ENCODE measurements at regions not wholly inside any gene's neighbourhood (a gene's known extent, or its start where the extent isn't known, plus 50 kb on each side); places are given as distances from the start of the nearest gene placed in this dataset.

DNA sequence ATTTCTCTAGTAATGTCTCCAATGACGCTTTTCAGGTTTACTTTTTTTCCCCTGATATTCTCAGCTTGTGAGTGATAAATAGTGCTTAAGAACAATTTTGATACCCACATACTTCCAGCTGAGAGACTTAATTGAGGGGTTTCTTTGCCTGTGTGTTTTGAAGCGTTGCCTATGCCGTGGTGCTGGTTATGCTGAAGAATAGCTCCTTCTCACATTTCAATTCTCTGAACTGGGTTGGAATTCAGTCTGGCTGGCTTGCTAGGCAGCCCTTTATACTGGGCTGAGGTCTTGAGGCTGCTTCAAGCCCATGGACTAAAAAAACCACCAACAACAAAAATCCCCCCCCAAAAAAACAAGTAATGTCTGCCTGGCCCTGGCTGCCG, 87.4 kb downstream of the CHST2 start:
- H3K4me2 ChIP-seq (ENCODE audit: insufficient read depth, low read length): peak overlapping the region; percentile 14; the same call in 1 of the 2 replicates
- H3K4me1 ChIP-seq (ENCODE audit: insufficient read depth, low read length): peaks cover 61% of the 10 kb centered on the region
- no peaks in the 10 kb centered on the region for H4K20me1 ChIP-seq (ENCODE audit: insufficient read depth, low read length)
- TF ChIP-seq, protein P1, sequence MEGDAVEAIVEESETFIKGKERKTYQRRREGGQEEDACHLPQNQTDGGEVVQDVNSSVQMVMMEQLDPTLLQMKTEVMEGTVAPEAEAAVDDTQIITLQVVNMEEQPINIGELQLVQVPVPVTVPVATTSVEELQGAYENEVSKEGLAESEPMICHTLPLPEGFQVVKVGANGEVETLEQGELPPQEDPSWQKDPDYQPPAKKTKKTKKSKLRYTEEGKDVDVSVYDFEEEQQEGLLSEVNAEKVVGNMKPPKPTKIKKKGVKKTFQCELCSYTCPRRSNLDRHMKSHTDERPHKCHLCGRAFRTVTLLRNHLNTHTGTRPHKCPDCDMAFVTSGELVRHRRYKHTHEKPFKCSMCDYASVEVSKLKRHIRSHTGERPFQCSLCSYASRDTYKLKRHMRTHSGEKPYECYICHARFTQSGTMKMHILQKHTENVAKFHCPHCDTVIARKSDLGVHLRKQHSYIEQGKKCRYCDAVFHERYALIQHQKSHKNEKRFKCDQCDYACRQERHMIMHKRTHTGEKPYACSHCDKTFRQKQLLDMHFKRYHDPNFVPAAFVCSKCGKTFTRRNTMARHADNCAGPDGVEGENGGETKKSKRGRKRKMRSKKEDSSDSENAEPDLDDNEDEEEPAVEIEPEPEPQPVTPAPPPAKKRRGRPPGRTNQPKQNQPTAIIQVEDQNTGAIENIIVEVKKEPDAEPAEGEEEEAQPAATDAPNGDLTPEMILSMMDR (IDR thresholded peaks at IDR 0.05; ENCODE audit: borderline replicate concordance, extremely low read depth, low read length, poor library complexity, severe bottlenecking): no peak
- no peak for TF ChIP-seq EZH2 (IDR thresholded peaks at IDR 0.05; ENCODE audit: borderline replicate concordance, low read depth, low read length, severe bottlenecking)
- DNase-seq (no peak), ATAC-seq (ENCODE audit: insufficient read depth, low read depth) (peak; percentile 10; the same call in 2 of the 3 replicates)
- H2AFZ ChIP-seq (ENCODE audit: low read depth, low read length): peak overlapping the region; percentile 52
- H3K27ac ChIP-seq (ENCODE audit: low read length): peak overlapping the region; percentile 91
- peak overlapping the region; percentile 28 for H3K9ac ChIP-seq (ENCODE audit: low read depth, low read length)
- no peaks in the 10 kb centered on the region for H3K36me3 ChIP-seq (ENCODE audit: insufficient read depth, low read length)
- H3K27me3 ChIP-seq (ENCODE audit: insufficient read depth, low read length, poor library complexity): no peaks in the 10 kb centered on the region
- peaks cover 3% of the 10 kb centered on the region for H3K9me3 ChIP-seq (ENCODE audit: insufficient read depth, low read length, severe bottlenecking)
- no peak overlapping the region for H3K4me3 ChIP-seq (ENCODE audit: low read depth in 1 of 2, low read length in 2 of 2)
- peaks cover 6% of the 10 kb centered on the region; the same call in 1 of the 2 replicates for H3K79me2 ChIP-seq (ENCODE audit: insufficient read depth, low read length)

DNA sequence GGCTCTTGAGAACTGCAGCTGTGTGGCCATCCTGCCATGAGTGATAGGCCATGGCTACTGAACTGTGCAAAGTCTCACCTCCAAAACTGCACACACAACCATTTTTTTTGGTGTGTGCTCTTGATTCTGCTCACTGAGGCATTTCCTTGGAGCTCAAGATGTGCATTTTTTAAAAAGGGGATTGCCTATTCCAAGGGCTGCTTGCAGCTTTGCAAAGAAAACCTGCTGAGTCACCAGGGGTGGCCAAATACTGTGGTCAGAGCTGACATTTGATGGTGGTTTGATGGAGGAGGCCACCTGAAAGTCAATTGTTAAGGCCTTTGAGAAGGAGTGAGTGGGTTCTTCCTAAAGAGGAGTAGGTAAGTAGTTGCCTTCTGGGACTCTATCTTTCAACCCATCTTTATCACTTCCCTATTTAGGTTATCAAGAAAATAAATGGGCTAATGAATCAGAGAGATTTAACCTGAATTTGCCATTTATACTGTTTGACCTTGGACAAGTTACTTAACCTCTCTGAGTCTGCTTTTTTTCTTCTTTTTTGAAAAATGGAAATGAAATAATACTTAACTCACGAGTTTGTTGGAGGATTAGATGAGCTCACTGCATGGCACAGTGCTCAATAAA, 87.9 kb downstream of the CHST2 start:
- peak overlapping the region in 1 of 2 experiments; percentile 12; a peak in 1 of 4 replicates for H3K4me3 ChIP-seq (ENCODE audit: low read depth in 1 of 2, low read length in 2 of 2)
- peak; percentile 21 for ATAC-seq (ENCODE audit: insufficient read depth, low read depth)
- peak overlapping the region; percentile 52 for H2AFZ ChIP-seq (ENCODE audit: low read depth, low read length)
- H3K9me3 ChIP-seq (ENCODE audit: insufficient read depth, low read length, severe bottlenecking): peaks cover 3% of the 10 kb centered on the region
- H3K27me3 ChIP-seq (ENCODE audit: insufficient read depth, low read length, poor library complexity): no peaks in the 10 kb centered on the region
- H3K79me2 ChIP-seq (ENCODE audit: insufficient read depth, low read length): peaks cover 6% of the 10 kb centered on the region; the same call in 1 of the 2 replicates
- H3K27ac ChIP-seq (ENCODE audit: low read length): peak overlapping the region; percentile 91
- no peaks in the 10 kb centered on the region for H3K36me3 ChIP-seq (ENCODE audit: insufficient read depth, low read length)
- no peaks in the 10 kb centered on the region for H4K20me1 ChIP-seq (ENCODE audit: insufficient read depth, low read length)
- H3K9ac ChIP-seq (ENCODE audit: low read depth, low read length): peak overlapping the region; percentile 28
- TF ChIP-seq EZH2 (IDR thresholded peaks at IDR 0.05; ENCODE audit: borderline replicate concordance, low read depth, low read length, severe bottlenecking): no peak
- TF ChIP-seq, protein P1 (IDR thresholded peaks at IDR 0.05; ENCODE audit: borderline replicate concordance, extremely low read depth, low read length, poor library complexity, severe bottlenecking): no peak
- peak; percentile 64 for DNase-seq
- H3K4me1 ChIP-seq (ENCODE audit: insufficient read depth, low read length): peaks cover 58% of the 10 kb centered on the region
- peak overlapping the region; percentile 30 for H3K4me2 ChIP-seq (ENCODE audit: insufficient read depth, low read length)

DNA sequence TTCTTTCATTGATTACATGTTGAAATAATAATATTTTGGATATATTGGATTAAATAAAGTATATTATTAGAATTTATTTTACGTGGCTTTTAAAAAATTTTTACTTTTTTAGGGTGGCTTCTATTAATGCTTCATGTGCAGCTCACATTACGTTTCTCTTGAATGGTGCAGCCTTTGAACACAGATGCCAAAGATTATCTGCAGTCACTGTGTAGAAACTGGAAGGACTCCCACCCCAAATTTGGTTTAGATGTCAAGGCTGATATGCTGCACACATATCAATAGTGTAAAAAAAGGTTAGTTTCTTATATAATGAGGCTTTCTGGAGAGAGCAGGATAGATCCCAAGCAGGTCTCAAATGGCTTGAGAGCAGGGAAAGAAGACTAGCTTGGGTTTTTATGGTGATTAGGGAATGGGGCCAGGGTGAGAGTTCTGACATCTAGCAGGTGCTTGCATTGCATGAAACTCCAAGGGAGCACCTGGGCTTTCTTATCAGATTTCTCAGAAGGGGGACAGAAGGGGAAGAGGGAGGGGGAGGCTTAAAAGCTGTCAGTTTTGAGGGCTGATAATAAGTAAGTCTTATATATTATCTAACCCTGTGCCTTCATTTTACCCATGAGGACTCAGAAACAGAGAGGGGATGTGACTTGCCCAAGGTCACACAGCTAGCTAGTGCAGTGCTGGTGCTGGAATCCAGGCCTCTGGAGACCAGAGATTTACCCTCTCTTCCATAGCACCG, 89.6 kb downstream of the CHST2 start:
- Histone ChIP-seq H4K20me1 (ENCODE audit: insufficient read depth, low read length) (no peaks in the 10 kb centered on the region), H3K27me3 (ENCODE audit: insufficient read depth, low read length, poor library complexity) (no peaks in the 10 kb centered on the region), H3K9me3 (ENCODE audit: insufficient read depth, low read length, severe bottlenecking) (peaks cover 3% of the 10 kb centered on the region), H2AFZ (ENCODE audit: low read depth, low read length) (no peak overlapping the region), H3K4me1 (ENCODE audit: insufficient read depth, low read length) (peaks cover 51% of the 10 kb centered on the region), H3K4me2 (ENCODE audit: insufficient read depth, low read length) (peak overlapping the region; percentile 48), H3K36me3 (ENCODE audit: insufficient read depth, low read length) (no peaks in the 10 kb centered on the region), H3K27ac (ENCODE audit: low read length) (peak overlapping the region; percentile 91), H3K9ac (ENCODE audit: low read depth, low read length) (peak overlapping the region; percentile 44), H3K79me2 (ENCODE audit: insufficient read depth, low read length) (peaks cover 6% of the 10 kb centered on the region; the same call in 1 of the 2 replicates), H3K4me3 (ENCODE audit: low read depth in 1 of 2, low read length in 2 of 2) (peak overlapping the region in 1 of 2 experiments; percentile 13; a peak in 1 of 4 replicates)
- DNase-seq (peak; percentile 85), ATAC-seq (ENCODE audit: insufficient read depth, low read depth) (peak; percentile 77)
- TF ChIP-seq EZH2 (IDR thresholded peaks at IDR 0.05; ENCODE audit: borderline replicate concordance, low read depth, low read length, severe bottlenecking): no peak
- TF ChIP-seq, protein P1 (IDR thresholded peaks at IDR 0.05; ENCODE audit: borderline replicate concordance, extremely low read depth, low read length, poor library complexity, severe bottlenecking): no peak
